Body of pancreas (tissue), 4 donors: ENCODE measurements at regions not wholly inside any gene's neighbourhood (a gene's known extent, or its start where the extent isn't known, plus 50 kb on each side); places are given as distances from the start of the nearest gene placed in this dataset.

Experiments
- CTCF ChIP-seq, 7 experiments: fragments of 450-650 bp in 4 of 7; fragments of 200-600 bp in 3 of 7; sonication (generic) in 3 of 7; IDR thresholded peaks; one replicate each; pipeline ENCODE4 v1.5.1; 2016 to 2019; ENCODE audit warnings: antibody characterized with exemption in 7 of 7
- POLR2A ChIP-seq, 3 donors: fragments of 450-650 bp; IDR thresholded peaks; one replicate each; pipeline ENCODE4 v1.6.1; 2016; ENCODE audit warnings: antibody characterized with exemption in 3 of 3, mild to moderate bottlenecking in 2 of 3

- TF ChIP-seq CTCF (IDR thresholded peaks at IDR 0.05) (no peak), POLR2A (IDR thresholded peaks at IDR 0.05) (no peak)
Measured at GRCh38 chr11:106222626-106223025, 145.2 kb downstream of the AASDHPPT start.
